Transverse colon (tissue), 4 donors: ENCODE measurements at regions not wholly inside any gene's neighbourhood (a gene's known extent, or its start where the extent isn't known, plus 50 kb on each side); places are given as distances from the start of the nearest gene placed in this dataset.

Experiments
- DNase-seq: peaks from one replicate; pipeline ENCODE4 v3.0.0-alpha.2; 2019
- H3K27ac ChIP-seq, 4 donors: fragments of 200-600 bp; sonication (generic); 2 replicates each; pipeline ENCODE4 v1.5.1; 2016 to 2018; ENCODE audit warnings: inconsistent platforms in 4 of 4
- H3K27me3 ChIP-seq: fragments of 200-600 bp; sonication (generic); 2 replicates; pipeline ENCODE4 v1.5.1; 2017; ENCODE audit warnings: inconsistent platforms
- H3K36me3 ChIP-seq, 4 donors: fragments of 200-600 bp; sonication (generic); 2 replicates each; pipeline ENCODE4 v1.5.1; 2017 to 2019; ENCODE audit warnings: inconsistent platforms in 4 of 4
- H3K4me1 ChIP-seq, 4 donors: fragments of 200-600 bp; sonication (generic); 2 replicates each; pipeline ENCODE4 v1.5.1; 2017 to 2020; ENCODE audit warnings: inconsistent platforms in 4 of 4
- H3K4me3 ChIP-seq, 4 donors: fragments of 200-600 bp; sonication (generic); 1 replicate in 1 of 4; 2 replicates in 3 of 4; pipeline versions ENCODE4 v1.5.1 to v1.6.1; 2017 to 2019; ENCODE audit warnings: inconsistent platforms in 4 of 4
- H3K9me3 ChIP-seq, 2 donors: fragments of 200-600 bp; sonication (generic); 2 replicates each; pipeline ENCODE4 v1.5.1; 2017 to 2019; ENCODE audit warnings: inconsistent platforms in 2 of 2
- EP300 ChIP-seq: sonication (generic); formaldehyde crosslinking; IDR thresholded peaks from one replicate; pipeline ENCODE4 v1.6.1; 2017; ENCODE audit warnings: antibody characterized with exemption, low read depth
- POLR2A ChIP-seq: fragments of 450-650 bp; IDR thresholded peaks from one replicate; pipeline ENCODE4 v1.6.1; 2016; ENCODE audit warnings: antibody characterized with exemption, mild to moderate bottlenecking, moderate library complexity
- POLR2AphosphoS5 ChIP-seq, 3 donors: sonication (generic); formaldehyde crosslinking; IDR thresholded peaks; one replicate each; pipeline ENCODE4 v1.6.1; 2016; ENCODE audit warnings: antibody characterized with exemption in 3 of 3
- WGBS, 2 donors: methylation state at CpG; one replicate each; pipeline ENCODE4 v1.1.5; 2018; ENCODE audit warnings: low coverage in 1 of 2; 5-methylcytosine and 5-hydroxymethylcytosine counted together
- in situ Hi-C, 4 donors: fragments of 200-750 bp; cut with MboI; loops; one replicate each; pipeline versions ENCODE4 v1.15.0 to v1.15.1; 2017; ENCODE audit warnings: low sequenced_read_pairs in 3 of 4, low pct_ligation_motif_present in 1 of 4, low pct_unique_long_range_greater_than_20kb in 1 of 4
- intact Hi-C: fragments of 100-400 bp; cut with DNase I; formaldehyde crosslinking; loops from one replicate; pipeline ENCODE4 v1.15.1; 2023; ENCODE audit warnings: low total_unique reads
- TF ChIP-seq, protein P1 (sequence below), 5 experiments: fragments of 200-600 bp in 3 of 5; fragments of 450-650 bp in 2 of 5; sonication (generic) in 3 of 5; IDR thresholded peaks; 1 replicate in 2 of 5; 2 replicates in 3 of 5; pipeline ENCODE4 v1.5.1; 2016 to 2017; ENCODE audit warnings: antibody characterized with exemption in 5 of 5, inconsistent platforms in 3 of 5, mild to moderate bottlenecking in 2 of 5, moderate library complexity in 1 of 5

DNA sequence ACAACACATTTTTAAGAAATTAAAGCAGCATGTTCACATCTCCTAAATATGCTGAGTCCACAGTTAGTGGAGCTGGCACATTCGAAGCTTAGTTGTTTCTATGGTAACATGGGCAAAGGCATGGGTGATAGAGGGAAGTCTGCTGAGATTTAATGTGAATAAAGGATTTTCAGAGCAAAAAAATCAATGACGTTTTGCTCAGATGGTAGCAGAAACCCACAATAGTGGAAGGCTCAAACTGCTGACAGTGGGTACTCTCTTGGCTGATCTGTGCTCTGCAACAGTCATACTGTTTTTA is 795.1 kb upstream of the ARPP21 start:
- WGBS, 2 donors, result 48 to 50% methylated on average over 2 of the region's 2 CpGs
- Histone ChIP-seq H3K27me3 (no peaks in the 10 kb centered on the region), H3K4me1 (no peaks in the 10 kb centered on the region), H3K27ac (no peak overlapping the region), H3K4me3 (no peak overlapping the region), H3K9me3 (no peaks in the 10 kb centered on the region), H3K36me3 (no peaks in the 10 kb centered on the region)
- DNase-seq, result no peak
- intact Hi-C loops, result no loop called here
- no peak for TF ChIP-seq EP300
- TF ChIP-seq POLR2AphosphoS5 (IDR thresholded peaks at IDR 0.05), result no peak
- no peak for TF ChIP-seq POLR2A
- TF ChIP-seq, protein P1, sequence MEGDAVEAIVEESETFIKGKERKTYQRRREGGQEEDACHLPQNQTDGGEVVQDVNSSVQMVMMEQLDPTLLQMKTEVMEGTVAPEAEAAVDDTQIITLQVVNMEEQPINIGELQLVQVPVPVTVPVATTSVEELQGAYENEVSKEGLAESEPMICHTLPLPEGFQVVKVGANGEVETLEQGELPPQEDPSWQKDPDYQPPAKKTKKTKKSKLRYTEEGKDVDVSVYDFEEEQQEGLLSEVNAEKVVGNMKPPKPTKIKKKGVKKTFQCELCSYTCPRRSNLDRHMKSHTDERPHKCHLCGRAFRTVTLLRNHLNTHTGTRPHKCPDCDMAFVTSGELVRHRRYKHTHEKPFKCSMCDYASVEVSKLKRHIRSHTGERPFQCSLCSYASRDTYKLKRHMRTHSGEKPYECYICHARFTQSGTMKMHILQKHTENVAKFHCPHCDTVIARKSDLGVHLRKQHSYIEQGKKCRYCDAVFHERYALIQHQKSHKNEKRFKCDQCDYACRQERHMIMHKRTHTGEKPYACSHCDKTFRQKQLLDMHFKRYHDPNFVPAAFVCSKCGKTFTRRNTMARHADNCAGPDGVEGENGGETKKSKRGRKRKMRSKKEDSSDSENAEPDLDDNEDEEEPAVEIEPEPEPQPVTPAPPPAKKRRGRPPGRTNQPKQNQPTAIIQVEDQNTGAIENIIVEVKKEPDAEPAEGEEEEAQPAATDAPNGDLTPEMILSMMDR (IDR thresholded peaks at IDR 0.05), result no peak
- in situ Hi-C loops, result no loop called here

DNA sequence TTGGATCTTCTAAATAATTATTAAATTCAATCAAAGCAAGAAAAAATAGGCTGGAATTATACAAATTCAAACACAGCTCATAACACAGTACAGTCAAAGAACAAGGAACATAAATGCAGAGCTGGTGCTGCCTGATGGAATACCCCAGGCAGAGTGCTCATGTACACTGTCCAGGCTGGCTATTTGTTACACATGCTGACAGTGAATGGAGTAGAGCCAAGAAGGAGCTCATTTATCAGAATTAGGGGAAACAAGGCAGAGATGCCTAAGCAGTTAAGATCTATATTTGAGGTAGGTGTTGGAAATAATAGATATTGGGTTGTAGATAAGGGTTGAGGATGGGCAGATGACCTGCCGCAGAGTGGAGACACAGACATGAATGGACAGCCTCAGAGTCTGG is 788.2 kb upstream of the ARPP21 start:
- Histone ChIP-seq H3K27ac (no peak overlapping the region), H3K36me3 (no peaks in the 10 kb centered on the region), H3K27me3 (no peaks in the 10 kb centered on the region), H3K4me1 (no peaks in the 10 kb centered on the region), H3K9me3 (no peaks in the 10 kb centered on the region), H3K4me3 (no peak overlapping the region)
- no peak for DNase-seq
- 67 to 84% methylated on average over 1 of the region's 1 CpG for WGBS, 2 donors
- intact Hi-C loops, result no loop called here
- in situ Hi-C loops, result no loop called here
- TF ChIP-seq POLR2AphosphoS5 (IDR thresholded peaks at IDR 0.05), result no peak
- no peak for TF ChIP-seq POLR2A
- no peak for TF ChIP-seq EP300
- TF ChIP-seq, protein P1 (IDR thresholded peaks at IDR 0.05), result no peak

DNA sequence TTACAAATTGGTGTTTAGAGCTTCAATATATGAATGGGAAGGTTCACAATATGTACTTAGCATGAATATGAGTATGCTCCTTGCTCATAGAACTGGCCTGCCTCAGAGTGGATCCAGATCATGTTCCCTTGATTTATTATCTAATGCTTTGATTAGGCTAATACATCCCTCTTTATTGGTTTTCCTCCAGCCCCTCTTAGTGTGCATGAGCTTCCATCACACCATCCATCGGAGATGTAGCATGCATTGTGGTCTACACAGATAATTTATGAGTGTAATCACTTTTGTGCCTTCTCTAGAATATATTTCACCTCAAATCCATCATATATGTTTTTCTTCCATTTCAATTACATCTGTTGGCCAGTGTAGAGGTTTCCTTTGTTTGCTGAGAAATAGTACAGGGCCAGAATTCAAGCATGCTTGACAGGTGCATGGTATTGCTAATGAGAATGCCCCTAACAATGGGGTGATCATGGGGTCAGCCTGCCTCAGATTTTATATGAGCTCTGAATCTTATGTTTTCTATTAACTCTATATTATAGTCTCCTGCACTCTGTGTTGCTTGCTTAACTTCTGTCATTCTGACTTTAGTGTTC is 786.4 kb upstream of the ARPP21 start:
- Histone ChIP-seq H3K4me3 (no peak overlapping the region), H3K36me3 (no peaks in the 10 kb centered on the region), H3K9me3 (no peaks in the 10 kb centered on the region), H3K27me3 (no peaks in the 10 kb centered on the region), H3K27ac (no peak overlapping the region), H3K4me1 (no peaks in the 10 kb centered on the region)
- in situ Hi-C loops, result no loop called here
- WGBS, 2 donors, result 67 to 91% methylated on average over 1 of the region's 1 CpG
- no peak for DNase-seq
- TF ChIP-seq EP300 (no peak), POLR2AphosphoS5 (IDR thresholded peaks at IDR 0.05) (no peak), POLR2A (no peak)
- TF ChIP-seq, protein P1 (IDR thresholded peaks at IDR 0.05), result no peak
- intact Hi-C loops, result loop anchor here (2.0 kb wide), 1 partner anchor 16 kb away; no protein-coding TSS in a partner anchor

DNA sequence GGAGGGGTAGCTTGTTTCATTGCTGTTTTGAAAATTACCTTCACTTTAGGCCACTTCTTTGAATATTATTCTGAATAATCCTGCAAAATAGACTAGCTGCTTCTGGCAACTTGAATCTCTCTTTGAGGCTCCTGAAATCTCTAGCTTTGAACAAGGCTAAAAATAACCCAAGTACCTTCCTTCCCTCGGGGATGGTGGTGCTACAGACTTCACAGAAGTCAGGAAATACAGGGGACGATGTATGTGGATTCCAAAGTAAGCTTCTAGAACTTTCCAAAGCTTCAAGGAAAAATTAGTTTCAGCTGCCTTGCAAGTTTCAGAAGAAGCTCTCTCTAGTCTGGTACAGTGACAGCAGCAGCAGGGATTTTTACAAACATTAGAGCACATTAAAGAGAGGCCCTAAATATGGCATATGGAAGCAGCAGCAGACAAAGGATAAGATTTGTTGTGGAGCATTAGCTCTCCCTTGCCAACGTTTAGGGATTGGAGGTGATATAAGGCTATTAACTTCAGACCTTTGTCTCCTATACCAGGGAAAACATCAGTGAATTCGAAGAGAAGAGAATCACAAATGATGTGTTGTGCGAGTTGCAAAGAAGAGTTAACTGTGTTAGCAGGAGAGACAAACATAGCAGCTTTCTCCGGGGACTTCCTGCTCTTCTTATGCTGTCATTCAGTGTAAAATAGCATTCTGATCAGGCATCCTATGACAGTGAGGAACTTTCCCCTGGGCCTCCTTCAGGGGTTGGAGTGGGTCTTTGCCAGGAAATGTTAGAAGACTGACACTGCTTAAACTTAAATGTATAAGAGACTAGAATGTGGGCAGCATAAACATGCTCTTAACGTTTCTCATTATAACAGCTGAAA is 783.0 kb upstream of the ARPP21 start:
- no peak for TF ChIP-seq POLR2A
- TF ChIP-seq EP300, result no peak
- TF ChIP-seq, protein P1 (IDR thresholded peaks at IDR 0.05), result no peak
- no peak for TF ChIP-seq POLR2AphosphoS5 (IDR thresholded peaks at IDR 0.05)
- no peak for DNase-seq
- Histone ChIP-seq H3K27me3 (no peaks in the 10 kb centered on the region), H3K27ac (no peak overlapping the region), H3K4me1 (no peaks in the 10 kb centered on the region), H3K36me3 (no peaks in the 10 kb centered on the region), H3K4me3 (no peak overlapping the region), H3K9me3 (no peaks in the 10 kb centered on the region)
- in situ Hi-C loops (no loop called here), intact Hi-C loops (no loop called here)
- WGBS, 2 donors, result 28 to 35% methylated on average over 6 to 7 of the region's 7 CpGs
